Stimulated activated CD4-positive, alpha-beta T cell treated with anti-CD3 and anti-CD28 coated beads, Interleukin-4, amount 100 ng/mL, for 48 hours (primary cell): ENCODE measurements at regions not wholly inside any gene's neighbourhood (a gene's known extent, or its start where the extent isn't known, plus 50 kb on each side); places are given as distances from the start of the nearest gene placed in this dataset.
"Not testable (repeated sequence)": the region's sequence is repeated elsewhere in the genome, so short reads cannot be mapped to it uniquely, and the experiment has no call there.

ENCODE experiments used
- DNase-seq, 2 donors: peaks; one replicate each; pipeline ENCODE4 v3.0.0-alpha.2; 2020; ENCODE audit warnings: low read depth in 2 of 2

DNA sequence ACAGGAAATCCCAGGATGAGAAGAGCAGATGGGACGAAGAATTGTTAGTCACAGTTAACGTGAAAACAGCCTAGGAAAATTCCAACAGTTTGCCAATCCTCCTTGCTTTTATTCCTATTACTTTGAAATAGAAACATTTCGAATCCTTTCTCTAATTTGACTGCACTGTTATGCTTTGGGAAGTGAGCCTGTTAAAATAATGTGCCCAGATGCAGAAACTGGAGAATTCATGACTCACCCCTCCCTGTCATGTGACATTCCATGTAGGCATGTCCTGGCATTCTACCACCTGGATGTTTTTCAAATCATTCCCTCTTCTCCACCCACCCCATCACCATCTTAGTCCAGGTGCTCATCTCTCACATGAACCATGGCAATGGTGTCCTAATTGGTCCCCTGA is 107.3 kb downstream of the MINAR1 start:
- no peak for DNase-seq

DNA sequence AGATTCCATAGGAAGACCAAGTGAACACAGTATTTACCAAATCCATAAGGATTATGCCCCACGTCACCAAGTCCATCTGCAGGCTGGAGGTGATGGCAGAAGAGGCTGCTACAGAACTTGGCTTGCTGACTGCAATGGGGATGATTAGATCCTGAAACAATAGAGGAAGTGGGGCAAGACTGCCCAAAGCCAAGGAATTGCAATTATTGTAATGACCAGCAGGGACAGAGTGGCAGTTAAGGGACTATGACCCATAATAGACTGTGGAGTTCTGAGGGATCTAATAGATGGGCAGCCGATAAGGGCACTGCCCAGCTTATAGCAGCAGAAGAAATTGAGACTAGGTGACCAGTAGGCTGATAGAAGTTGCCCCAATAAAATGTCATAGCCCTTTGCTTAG is 108.4 kb downstream of the MINAR1 start:
- no peak for DNase-seq

DNA sequence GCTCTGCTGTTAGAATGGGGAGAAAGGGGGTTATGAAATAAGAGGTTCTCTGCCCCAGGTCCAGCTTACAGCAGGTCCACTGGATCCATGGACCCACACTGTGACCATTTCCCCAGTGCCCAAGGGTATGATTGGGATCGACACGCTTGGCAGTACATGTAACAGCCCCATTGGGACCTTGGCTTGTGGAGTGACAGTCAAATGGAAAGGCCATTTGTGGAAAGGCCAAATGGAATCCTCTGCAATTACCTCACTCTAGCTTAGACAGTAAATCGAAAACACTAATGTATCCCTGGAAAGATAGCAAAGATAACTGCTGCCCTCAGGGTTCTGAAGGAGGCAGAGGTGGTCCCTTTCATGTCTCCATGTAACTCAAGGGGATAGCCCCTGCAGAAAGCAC is 109.1 kb downstream of the MINAR1 start:
- DNase-seq: no peak

DNA sequence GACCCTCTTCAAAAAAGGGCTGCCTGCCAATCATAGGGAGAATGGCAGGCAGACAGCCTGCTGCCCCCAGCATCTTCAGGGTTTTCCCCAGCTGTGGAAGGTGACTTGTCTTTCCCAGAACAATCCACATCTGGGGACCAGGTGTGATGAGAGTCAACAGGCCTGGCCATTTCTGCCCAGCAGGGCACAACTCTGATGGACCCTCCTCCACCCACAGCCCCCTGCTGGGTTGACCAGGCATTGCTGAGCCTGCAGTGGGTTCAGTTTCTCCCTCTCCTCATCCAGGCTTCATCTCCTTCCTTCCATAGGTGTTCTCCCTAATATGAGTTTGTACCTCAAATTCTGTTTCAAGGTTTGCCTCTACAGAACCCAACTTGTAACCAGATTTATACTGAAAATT is 111.0 kb downstream of the MINAR1 start:
- no peak for DNase-seq

DNA sequence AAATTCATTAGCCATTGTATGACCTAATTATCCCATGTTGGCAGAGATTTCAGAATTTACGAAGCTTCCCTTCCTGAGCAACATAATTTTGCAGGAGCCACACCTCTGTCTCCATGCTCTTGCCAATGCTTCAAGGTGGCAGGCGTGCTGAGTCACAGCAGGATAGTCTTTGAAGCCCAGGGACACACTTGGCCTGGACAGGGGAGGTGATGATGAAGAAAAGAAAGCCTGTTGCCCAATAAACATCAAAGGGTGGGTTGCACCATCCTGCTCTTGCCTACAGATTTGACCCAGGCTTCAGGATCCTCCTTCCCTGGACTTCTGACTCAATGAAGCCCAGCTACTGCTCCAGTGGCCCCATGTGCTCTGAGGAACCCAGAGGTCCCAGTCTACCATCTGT is 117.1 kb downstream of the MINAR1 start:
- DNase-seq: no peak

DNA sequence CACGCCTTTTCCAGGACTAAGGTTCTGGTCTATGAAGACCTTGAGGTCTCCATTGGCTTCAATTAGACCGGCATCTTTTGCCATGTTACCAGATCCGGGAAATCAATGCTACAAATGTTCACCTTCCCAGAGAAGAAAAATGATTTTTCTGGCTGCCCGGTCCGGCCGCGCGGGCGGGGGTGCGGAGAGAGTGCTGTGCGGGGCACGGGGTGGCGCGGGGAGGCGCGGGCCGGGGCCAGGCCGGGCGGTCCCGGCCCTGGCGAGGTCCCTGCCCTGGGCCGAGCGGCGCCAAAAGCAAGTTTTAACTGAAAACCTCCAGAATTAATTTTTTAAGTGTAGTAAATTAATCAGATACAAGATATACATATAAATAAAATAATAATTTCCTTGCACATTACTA is 128.2 kb downstream of the MINAR1 start:
- DNase-seq: no peak

DNA sequence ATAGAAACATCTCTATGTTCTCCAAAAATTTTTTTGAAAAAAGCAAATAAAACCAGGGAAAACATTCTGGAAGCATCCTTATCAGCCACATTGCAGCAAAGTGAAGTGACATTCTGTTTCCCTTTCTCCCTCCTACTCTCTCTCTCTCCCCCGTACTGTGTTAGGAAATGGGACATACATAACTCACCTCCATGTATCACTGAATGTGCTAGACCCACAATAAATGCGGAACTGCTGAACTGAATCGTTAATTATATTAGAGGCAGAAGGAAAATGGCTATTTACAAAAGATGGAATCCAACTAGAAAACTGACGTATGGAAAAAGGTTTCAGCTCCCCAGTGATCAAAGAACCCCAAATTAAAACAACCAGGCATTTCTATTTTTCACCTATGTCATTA is 129.8 kb downstream of the MINAR1 start:
- DNase-seq: no peak

DNA sequence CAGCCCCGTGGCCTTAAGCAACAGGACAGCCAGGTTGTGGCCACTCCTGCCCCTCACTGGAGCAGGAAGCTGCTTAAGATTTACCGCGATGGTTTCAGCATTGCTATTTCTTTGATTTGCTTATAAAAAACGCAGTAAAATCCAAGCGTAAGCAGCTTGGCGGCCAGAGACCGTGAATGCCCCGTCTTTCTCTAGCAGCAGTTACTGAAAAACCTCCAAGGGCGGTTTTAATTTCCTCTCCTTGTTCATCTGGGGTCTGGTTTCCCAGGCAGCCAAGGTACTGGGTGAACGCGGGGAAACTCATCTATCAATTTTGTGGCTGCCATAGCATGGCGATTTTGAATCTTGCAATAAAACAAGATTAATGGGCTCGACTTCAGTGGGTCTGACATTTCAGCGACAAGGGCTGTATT is 130.3 kb downstream of the MINAR1 start:
- DNase-seq: no peak

DNA sequence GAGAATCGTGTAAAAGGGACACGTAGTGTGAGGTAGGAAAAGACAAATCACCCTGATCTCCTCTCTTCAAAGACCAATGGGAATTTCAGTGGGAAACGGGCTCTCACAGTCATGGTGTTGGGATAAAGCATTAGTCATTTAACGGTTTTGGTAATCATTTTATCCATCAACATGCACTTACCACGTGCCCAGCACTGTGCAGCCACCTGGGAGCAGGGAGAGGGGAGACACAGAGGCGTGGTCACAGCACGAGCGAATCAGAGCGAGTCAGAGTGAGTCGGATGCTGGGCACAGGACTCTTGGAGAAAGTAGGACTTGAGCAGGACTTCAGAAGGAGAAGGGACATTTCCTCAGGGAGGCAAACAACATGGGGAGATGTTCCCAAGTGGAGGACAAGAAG is 130.8 kb downstream of the MINAR1 start:
- DNase-seq: no peak

DNA sequence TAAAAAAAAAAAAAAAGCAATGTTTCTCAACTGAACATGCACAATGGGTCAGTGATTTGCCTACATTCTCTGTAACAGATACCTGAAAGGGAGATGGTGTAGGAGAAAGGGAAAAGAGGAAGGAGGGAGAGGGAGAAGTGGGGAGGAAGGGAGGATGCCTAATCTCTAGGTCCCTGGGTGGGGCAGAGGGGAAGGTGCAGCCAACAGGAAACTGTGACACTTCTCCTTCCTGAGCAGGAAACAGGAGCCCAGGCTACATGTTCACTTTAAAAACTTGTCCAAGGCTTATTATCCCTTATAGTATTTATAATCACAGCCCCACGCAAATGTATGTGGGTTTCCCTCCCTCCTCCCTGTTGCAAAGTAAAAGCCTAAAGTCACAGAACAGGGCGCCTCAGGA is 137.9 kb downstream of the MINAR1 start:
- no peak for DNase-seq

DNA sequence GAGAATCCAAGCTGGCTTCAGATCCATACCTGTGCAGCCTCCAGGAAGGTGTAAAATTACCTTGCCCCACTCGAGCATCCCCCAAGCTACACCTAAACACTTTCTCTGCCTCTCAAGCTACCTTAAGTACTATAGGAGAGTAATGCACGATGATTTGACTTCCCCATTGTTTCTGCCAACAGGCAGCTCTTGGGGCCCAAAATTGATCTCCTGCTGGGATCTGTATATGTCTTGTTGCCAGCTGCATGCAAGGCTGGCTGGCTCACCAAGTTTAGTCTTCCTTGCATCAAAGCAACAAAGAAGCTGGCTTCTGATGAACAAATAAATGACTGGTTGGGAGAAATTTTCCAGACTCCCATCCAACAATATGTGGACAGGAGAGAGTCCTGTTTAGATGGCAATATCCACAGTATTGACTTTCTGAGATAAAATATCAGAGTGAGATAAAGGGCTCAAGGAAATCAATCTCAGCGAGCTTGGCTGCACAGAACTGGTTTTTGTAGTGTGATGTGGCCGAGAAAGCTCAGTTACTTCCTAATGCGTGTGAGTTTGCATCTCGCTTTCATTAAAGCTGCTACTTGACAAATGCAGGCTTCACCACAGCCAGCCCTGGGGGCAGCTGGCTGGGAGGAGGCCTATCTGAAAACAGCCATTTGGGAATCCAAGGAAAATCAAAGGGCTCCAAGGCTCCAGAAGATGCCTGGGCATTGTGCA is 140.7 kb downstream of the MINAR1 start:
- DNase-seq: no peak

DNA sequence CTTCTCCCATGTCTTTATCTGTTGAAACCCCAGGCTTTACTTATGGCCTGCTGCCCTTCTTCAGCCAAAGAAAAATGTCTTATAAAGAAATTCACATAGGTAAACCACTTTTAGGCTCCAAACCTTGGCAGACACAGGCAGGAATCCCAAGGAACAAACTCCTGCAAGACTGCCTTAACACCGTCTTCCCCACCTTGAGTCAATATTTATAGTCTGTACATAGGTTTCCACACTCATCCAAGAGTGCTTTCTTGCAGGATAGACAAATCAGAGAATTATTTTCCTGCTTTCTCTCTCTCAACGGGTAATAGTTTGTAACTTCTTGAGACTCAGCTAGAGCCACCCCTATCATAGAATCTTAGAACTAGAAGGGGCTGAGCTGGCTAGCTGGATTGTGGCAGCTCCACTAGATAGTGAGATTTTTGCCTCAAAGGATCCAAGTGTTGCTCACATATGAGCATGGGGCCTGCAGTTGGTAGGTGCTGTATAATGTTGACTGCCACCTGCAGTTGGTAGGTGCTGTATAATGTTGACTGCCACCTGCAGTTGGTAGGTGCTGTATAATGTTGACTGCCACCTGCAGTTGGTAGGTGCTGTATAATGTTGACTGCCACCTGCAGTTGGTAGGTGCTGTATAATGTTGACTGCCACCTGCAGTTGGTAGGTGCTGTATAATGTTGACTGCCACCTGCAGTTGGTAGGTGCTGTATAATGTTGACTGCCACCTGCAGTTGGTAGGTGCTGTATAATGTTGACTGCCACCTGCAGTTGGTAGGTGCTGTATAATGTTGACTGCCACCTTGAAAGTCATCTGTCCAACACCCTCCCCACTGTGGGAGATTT is 142.5 kb downstream of the MINAR1 start:
- DNase-seq: not testable (repeated sequence)

DNA sequence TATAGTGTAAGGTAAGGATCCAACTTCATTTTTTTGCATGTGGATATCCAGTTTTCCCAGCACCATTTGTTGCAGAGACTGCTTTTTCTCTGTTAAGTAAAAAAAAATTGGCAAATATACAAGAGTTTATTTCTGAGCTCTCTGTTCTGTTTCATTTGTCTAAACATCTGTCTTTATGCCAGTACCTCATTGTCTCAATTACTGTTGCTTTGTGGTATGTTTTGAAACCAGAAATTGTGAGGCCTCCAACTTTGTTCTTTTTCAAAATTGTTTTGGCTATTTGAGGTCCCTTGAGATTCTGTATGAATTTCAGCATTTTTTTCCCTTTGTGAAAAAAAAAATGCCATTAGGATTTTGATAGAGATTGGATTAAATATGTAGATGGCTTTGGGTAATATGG is 150.5 kb downstream of the MINAR1 start:
- DNase-seq: no peak

DNA sequence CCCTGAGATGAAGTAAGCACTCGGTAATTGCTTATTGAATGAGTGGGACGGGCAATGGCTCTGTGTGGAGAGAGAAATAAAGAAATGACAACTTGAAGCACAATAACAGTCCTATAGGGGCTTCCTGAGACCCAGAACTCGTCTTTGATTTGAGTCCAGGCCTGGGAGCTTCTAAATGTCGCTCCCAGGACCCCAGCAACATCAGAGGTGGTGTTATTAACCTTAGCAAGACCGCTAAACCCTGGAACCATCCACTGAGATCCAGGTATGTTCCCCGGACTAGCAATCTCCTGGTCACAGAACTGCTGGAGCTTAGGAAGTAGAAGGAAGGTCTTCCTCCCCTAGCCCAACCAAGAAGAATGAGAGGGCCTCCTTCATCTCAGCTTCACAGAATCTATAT is 160.0 kb downstream of the MINAR1 start:
- DNase-seq: no peak

DNA sequence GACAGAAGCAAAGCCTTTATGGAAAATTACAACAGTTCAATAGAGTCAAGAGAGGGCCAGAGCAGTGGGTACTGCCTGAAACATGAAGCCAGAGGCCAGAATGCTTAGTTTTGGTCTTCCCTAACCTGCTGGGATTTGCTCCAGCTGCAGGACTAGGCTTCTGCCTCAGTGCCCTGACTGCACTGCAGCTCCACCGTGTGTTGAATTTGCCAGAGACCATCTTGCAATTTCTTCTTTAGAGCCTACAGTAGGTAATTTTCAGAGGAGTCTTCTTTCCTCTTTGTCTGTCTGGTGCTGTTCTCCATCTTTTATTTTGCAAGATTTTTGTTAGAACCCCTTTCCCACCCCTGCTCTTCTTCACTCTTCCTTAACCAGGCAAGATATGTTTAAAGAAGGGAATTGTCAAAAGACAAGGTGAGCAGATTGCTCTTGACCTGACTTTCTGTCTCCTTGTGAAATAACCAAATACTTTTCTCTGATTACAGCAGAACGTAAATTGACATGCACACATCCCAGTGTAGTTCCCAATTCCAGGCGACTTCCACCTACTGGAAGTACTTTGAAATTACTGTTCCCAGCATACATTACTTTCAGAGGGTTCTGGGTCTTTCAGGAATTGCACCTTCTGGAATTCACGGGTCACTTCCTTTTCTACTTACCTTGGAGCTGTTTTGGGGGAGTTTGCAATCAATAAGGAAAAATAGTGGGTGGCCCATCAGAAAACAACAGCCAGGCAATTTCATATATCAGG is 161.2 kb downstream of the MINAR1 start:
- DNase-seq: no peak

DNA sequence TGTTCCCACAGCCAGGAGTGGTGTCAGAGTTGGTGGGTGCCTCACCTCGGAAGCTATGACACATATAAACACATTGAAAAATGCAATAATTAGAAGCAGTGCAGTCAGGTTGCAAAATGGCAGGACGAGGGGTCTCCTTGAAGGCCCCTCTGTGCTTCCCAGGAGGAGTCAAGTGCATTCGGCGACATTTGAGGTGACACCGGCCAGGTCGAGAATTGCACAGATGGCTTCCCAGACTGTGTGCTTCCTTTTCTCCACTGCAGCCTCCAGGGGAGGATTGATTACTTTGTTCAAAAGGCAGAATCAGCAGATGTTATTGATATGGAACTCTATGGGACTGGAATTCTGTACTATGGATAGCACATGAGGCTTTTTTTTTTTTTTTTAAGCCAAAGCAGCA is 163.2 kb downstream of the MINAR1 start:
- DNase-seq: no peak

DNA sequence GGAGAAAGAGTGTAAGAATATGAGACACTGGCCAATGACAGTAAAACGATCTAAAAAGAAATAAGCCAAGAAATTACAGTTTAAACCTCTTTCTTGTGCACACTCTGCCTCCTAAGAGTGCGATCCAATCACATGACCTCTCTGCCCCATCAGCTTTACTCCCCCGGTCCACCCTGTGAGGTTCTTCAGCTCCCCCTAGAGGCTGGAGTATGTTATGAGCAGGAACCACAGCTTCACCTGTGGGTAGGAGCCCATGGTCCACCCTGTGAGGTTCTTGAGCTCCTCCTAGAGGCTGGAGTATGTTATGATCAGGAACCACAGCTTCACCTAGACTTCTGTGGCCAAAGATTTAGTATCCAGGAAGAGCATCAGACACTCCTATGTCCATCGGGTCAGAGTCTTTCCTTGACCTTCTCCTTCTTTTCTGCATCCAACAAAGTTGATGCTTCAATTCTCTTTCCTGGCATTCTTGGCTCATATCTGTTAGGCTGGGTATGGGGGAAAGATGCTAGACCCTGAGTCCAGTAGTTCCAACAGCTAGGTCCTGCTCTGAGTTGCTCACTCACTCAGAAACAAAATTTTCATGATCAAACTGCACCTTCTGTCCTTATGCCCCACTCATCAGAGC is 164.0 kb downstream of the MINAR1 start:
- DNase-seq: peak; percentile 24 to 38

DNA sequence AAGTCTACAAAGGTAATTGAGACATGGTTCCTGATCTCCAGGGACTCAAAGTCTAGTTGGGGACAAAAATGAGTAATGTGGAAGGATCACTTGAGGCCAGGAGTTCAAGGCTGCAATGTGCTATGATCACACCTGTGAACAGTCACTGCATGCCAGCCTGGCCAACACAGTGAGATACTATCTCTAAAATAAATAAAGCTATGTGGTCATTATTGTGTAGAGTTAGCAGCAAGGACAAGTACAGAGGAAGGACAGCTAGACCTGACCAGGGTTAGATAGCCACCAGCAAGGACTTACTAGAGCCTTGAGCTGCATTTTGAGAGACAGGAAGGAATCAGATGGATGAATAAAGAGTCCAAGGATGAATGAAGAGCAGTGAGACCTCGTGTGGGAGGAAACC is 166.5 kb downstream of the MINAR1 start:
- DNase-seq: no peak

DNA sequence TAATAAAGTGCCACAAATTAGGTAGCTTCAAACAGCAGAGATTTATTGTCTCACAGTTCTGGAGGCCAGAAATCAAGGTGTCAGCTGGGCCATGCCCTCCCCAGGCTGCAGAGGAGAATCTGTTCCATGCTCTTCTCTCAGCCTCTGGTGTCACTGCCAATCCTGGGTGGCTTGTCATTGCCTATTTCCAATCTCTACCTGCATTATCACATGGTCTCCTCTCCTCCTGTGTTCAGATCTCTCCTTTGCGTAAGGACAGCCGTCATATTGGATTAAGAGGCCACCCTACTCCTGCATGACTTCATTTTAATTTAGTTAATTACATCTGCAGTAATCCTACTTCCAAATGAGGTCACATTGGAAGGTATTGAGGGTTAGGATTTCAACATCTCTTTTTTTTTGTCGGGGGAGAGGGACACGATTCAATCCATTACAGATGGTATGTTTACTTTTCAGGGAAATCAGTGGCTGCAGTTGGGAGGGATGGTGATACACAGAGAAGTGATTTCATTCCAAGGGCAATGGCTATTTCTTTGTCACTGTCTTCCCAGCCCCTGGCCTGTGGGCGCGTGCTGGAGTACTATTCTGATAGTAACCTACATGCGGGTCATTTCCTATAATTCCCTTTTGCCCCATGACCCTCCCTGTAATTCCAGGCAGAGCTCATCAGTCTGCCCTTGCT is 169.4 kb downstream of the MINAR1 start:
- DNase-seq: no peak

DNA sequence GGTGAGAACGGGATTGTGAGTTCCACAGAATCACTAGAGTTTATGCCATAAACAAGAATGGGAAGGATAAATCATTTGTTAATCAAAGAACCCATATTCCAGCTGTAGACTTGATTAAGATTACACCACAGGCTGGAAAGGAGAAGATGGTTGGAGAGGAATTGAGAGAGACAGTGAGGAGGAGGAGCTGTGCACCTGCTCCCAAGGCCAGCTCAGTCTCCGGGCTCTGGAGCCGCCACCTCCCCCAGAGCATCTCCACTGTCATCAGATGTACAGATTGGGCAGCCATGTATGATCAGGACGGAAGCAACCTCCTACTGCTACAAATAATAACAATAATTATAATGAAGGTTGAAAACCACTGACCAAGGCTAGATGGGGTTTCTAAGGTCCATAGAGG is 170.0 kb downstream of the MINAR1 start:
- no peak for DNase-seq

DNA sequence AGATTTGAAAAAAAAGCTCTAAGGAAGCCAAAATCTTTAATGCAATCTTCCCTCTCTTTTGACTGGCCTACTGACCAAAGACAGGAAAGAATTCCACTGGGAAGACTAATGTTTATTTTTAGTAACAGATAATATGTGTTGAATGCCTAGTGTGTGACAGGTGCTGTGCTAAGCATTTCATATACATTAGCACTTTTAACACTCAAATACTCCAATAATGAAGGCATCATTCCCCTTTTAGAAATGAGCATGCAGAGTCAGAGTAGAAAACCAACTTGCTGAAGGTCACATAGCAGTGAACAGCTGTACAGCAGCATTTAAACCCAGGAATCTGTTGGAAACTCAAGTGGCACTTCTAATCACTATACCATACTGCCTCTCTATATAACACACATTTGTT is 170.6 kb downstream of the MINAR1 start:
- DNase-seq: no peak
